Thyroid gland (tissue), 4 donors: ENCODE measurements at regions not wholly inside any gene's neighbourhood (a gene's known extent, or its start where the extent isn't known, plus 50 kb on each side); places are given as distances from the start of the nearest gene placed in this dataset.

Experiments
- DNase-seq, 2 donors: peaks; one replicate each; pipeline ENCODE4 v3.0.0-alpha.2; 2019
- H3K27ac ChIP-seq, 3 donors: fragments of 200-600 bp; sonication (generic); 1 replicate in 2 of 3; 2 replicates in 1 of 3; pipeline ENCODE4 v1.5.1; 2016 to 2019; ENCODE audit warnings: mild to moderate bottlenecking in 1 of 3, moderate library complexity in 1 of 3
- H3K27me3 ChIP-seq: fragments of 200-600 bp; sonication (generic); one replicate; pipeline ENCODE4 v1.5.1; 2019
- H3K36me3 ChIP-seq, 2 donors: fragments of 200-600 bp; sonication (generic); one replicate each; pipeline ENCODE4 v1.5.1; 2016 to 2019
- H3K4me1 ChIP-seq, 2 donors: fragments of 200-600 bp; sonication (generic); one replicate each; pipeline ENCODE4 v1.5.1; 2017 to 2019
- H3K4me3 ChIP-seq, 3 donors: fragments of 200-600 bp; sonication (generic); replicated peaks in 1 of 3; 1 replicate in 2 of 3; 2 replicates in 1 of 3; pipeline ENCODE4 v1.5.1; 2016; ENCODE audit warnings: mild to moderate bottlenecking in 1 of 3
- H3K9me3 ChIP-seq: fragments of 200-600 bp; sonication (generic); one replicate; pipeline ENCODE4 v1.5.1; 2017
- CTCF ChIP-seq, 6 experiments: fragments of 200-600 bp in 3 of 6; fragments of 450-650 bp in 3 of 6; sonication (generic) in 3 of 6; IDR thresholded peaks; one replicate each; pipeline ENCODE4 v1.5.1; 2016 to 2019; ENCODE audit warnings: antibody characterized with exemption in 6 of 6, mild to moderate bottlenecking in 2 of 6, inconsistent platforms in 1 of 6, moderate library complexity in 1 of 6
- POLR2A ChIP-seq, 2 donors: fragments of 450-650 bp; IDR thresholded peaks; one replicate each; pipeline ENCODE4 v1.6.1; 2017; ENCODE audit warnings: antibody characterized with exemption in 2 of 2, mild to moderate bottlenecking in 2 of 2, moderate library complexity in 1 of 2
- WGBS, 2 donors: methylation state at CpG; one replicate each; pipeline ENCODE4 v1.1.5; 2017; 5-methylcytosine and 5-hydroxymethylcytosine counted together
- intact Hi-C: fragments of 100-400 bp; cut with DNase I; formaldehyde crosslinking; loops from one replicate; pipeline ENCODE4 v1.15.1; 2023

DNA sequence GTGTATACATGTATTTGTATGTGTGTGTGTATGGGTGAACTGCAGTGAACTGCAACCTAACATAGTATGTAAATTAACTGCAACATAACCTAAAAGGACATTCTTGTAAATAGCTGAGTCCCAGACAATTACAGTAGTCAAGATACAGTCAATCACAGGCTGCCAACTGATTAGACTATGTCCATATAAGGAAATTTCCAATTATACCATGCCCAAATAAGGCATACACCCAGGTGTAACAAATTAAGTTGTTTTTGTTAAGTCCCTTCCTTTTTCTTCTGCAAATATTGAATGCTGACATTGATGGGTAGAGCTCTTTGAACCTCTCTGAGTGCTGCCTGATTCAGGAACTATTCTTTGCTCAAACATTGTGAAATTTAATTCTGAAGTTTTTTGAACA, 594.6 kb upstream of the FAM174A start:
- intact Hi-C loops, result no loop called here
- H3K9me3 ChIP-seq, result no peaks in the 10 kb centered on the region
- no peaks in the 10 kb centered on the region for H3K36me3 ChIP-seq
- H3K27me3 ChIP-seq, result no peaks in the 10 kb centered on the region
- H3K27ac ChIP-seq, result no peak overlapping the region
- DNase-seq, result no peak
- TF ChIP-seq POLR2A (IDR thresholded peaks at IDR 0.05) (no peak), CTCF (IDR thresholded peaks at IDR 0.05) (no peak)
- no peaks in the 10 kb centered on the region for H3K4me1 ChIP-seq
- no peak overlapping the region for H3K4me3 ChIP-seq

DNA sequence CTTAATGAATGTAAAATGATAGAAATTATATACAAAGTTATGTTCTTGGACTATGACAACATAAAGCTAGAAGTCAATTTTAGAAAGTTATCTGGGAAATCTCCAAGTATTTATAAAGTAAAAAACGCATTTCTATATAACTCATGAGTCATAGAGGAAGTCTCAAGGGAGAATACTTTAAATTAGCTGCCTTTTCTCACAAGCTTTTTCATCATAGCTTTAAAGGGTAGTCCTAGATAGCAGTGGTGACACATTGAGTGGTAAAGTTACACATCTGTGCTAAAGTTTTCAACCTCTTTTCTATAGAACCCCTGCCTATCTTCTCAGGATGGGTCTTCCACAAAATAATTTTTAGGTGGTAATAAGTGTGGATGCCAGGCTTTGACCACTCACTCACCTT, 598.3 kb upstream of the FAM174A start:
- Histone ChIP-seq H3K27me3 (no peaks in the 10 kb centered on the region), H3K36me3 (no peaks in the 10 kb centered on the region), H3K4me3 (no peak overlapping the region), H3K4me1 (no peaks in the 10 kb centered on the region), H3K27ac (no peak overlapping the region), H3K9me3 (no peaks in the 10 kb centered on the region)
- DNase-seq, result no peak
- no peak for TF ChIP-seq CTCF (IDR thresholded peaks at IDR 0.05)
- no peak for TF ChIP-seq POLR2A (IDR thresholded peaks at IDR 0.05)
- WGBS, 2 donors, result 23 to 52% methylated on average over 1 of the region's 1 CpG
- intact Hi-C loops, result no loop called here

DNA sequence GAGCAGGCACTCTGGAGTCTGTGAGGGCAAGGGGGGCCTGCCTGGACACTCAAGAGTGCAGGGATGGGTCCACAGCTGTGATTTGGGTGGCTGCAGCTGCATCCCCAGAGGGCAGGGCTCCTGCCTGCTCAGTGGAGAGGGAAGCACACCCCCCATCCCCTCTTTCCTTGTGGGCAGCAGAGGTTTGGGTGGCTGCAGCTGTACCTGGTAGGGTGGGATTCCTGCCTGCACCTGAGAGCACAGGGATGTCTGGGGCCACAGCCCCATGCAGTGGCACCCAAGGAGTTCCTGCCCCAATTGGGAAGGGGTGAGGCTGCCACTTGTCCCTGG, 605.4 kb upstream of the FAM174A start:
- Histone ChIP-seq H3K4me1 (no peaks in the 10 kb centered on the region), H3K27me3 (no peaks in the 10 kb centered on the region), H3K9me3 (no peaks in the 10 kb centered on the region), H3K27ac (no peak overlapping the region), H3K36me3 (no peaks in the 10 kb centered on the region), H3K4me3 (no peak overlapping the region)
- DNase-seq, result no peak
- no peak for TF ChIP-seq POLR2A (IDR thresholded peaks at IDR 0.05)
- TF ChIP-seq CTCF (IDR thresholded peaks at IDR 0.05), result no peak
- intact Hi-C loops, result no loop called here

DNA sequence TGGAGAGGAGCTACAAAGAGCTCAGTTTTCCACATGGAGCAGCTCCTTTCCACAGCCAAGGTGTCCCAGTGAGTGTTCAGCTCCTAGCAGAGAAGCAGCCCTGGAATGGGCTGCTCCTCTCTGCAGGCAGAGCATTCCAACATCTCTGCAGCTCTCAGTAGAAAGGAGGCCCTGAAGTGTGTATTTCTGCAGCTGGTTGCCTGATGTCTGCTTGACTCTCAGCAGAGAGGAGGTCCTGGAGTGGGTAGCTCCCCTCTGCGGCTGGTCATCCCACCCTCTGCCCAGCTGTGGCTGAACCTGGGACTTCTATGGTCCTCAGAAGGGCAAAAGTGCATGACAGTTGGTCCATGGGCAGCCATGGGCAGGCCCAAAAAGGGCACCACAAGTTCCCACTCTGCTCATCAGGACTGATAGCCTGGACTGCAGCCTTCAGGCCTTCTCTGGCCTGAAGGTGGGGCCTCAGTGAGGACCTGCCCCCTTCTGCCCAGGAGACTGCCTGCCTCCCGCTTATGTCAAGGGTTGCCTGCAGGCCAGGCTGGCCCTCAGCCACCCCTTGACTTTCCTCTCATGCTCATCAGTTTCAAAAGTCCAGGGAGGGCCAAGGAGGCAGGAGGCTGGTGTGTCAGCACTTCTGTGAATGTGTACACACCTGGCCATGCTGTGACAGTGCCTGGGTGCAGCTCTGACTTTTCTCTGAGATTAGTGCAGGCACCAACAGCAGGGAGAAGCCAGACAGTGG, 605.9 kb upstream of the FAM174A start:
- H3K9me3 ChIP-seq, result no peaks in the 10 kb centered on the region
- no peaks in the 10 kb centered on the region for H3K36me3 ChIP-seq
- TF ChIP-seq POLR2A (IDR thresholded peaks at IDR 0.05) (no peak), CTCF (IDR thresholded peaks at IDR 0.05) (no peak)
- no peaks in the 10 kb centered on the region for H3K27me3 ChIP-seq
- H3K27ac ChIP-seq, result no peak overlapping the region
- no peak for DNase-seq
- 89 to 100% methylated on average over 1 of the region's 2 CpGs for WGBS, 2 donors
- intact Hi-C loops, result no loop called here
- no peaks in the 10 kb centered on the region for H3K4me1 ChIP-seq
- H3K4me3 ChIP-seq, result no peak overlapping the region

DNA sequence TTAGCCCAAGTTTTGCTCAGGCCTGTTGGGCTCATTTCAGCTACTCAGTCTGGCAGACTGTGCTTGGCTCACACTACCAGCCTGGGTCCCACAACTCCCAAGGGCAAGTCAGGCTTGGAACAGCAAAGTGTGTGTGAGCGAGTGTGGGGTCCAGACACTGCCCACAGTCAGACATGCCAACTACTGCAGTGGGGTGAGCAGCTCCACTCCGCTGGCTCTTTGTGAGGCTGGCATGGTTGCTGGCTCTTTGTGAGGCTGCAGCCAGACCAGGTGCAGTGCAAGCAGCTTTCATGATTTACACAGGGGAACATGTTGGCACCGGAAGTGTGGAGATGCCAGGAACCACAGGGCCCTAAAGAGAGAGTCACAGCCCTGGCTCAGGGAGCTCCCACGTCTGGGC, 606.7 kb upstream of the FAM174A start:
- DNase-seq, result no peak
- Histone ChIP-seq H3K36me3 (no peaks in the 10 kb centered on the region), H3K27ac (no peak overlapping the region), H3K27me3 (no peaks in the 10 kb centered on the region), H3K9me3 (no peaks in the 10 kb centered on the region), H3K4me3 (no peak overlapping the region), H3K4me1 (no peaks in the 10 kb centered on the region)
- TF ChIP-seq POLR2A (IDR thresholded peaks at IDR 0.05), result no peak
- TF ChIP-seq CTCF (IDR thresholded peaks at IDR 0.05), result no peak
- intact Hi-C loops, result no loop called here
- 87% methylated on average over 4 of the region's 4 CpGs for WGBS, 2 donors
